ENCODE measurements at regions not wholly inside any gene's neighbourhood (a gene's known extent, or its start where the extent isn't known, plus 50 kb on each side); places are given as distances from the start of the nearest gene placed in this dataset.

DNA sequence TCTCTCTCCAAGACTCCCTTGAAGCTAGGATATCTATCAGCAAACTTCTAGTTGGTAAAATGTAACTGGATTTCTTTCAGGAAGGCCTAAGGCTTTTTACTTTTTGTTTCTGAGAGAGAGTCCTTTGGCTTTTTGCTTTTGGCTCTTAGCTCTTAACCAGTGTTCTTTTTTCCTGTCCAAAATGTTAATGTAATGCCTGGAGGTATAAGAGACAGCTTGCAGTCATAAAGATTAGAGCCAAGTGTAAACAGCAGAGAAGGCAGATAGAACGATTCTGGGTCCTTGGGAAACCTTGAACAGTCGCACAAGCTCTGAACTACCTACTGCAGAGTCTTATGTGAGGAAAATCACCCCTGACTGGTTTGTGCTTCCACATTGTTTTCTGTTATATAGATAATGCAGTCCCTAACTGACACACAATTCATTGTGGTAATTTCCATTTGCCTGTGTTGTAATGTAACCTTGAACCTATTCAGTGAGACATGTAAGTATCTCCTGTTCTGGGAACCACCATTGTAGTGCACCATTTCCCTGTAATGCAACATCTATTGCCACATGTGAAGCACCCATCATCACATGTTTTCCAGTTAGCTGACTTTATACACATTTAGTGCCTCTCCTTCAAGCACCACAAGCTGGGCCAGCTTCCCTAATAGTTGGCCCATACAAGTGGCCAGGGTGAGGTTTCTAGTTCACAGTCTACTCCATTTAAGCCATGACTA lies 1311.9 kb downstream of the ROBO1 start:
- no peaks in the 10 kb centered on the region for H3K4me1 Mint-ChIP-seq (ENCODE audit: low read depth)
- CTCF ChIA-PET, result no interaction called here
- no peaks in the 10 kb centered on the region for H3K9me3 Mint-ChIP-seq (ENCODE audit: insufficient read depth)
- ATAC-seq (no peak), DNase-seq (no peak)
- no peak overlapping the region for H3K4me3 Mint-ChIP-seq
- H3K27ac Mint-ChIP-seq, result no peak overlapping the region
- POLR2A ChIA-PET, result no interaction called here
- no peaks in the 10 kb centered on the region for H3K27me3 Mint-ChIP-seq (ENCODE audit: low read depth)
- H3K36me3 Mint-ChIP-seq (ENCODE audit: low read depth), result no peaks in the 10 kb centered on the region

- H3K27ac Mint-ChIP-seq, result no peak overlapping the region
- ChIA-PET CTCF (no interaction called here), POLR2A (no interaction called here)
- H3K9me3 Mint-ChIP-seq (ENCODE audit: insufficient read depth), result no peaks in the 10 kb centered on the region
- no peaks in the 10 kb centered on the region for H3K27me3 Mint-ChIP-seq (ENCODE audit: low read depth)
- H3K4me1 Mint-ChIP-seq (ENCODE audit: low read depth), result no peaks in the 10 kb centered on the region
- no peak for DNase-seq
- H3K36me3 Mint-ChIP-seq (ENCODE audit: low read depth), result no peaks in the 10 kb centered on the region
- no peak overlapping the region for H3K4me3 Mint-ChIP-seq
- no peak for ATAC-seq
Measured at GRCh38 chr3:78459796-78460195, 1308.0 kb downstream of the ROBO1 start.

DNA sequence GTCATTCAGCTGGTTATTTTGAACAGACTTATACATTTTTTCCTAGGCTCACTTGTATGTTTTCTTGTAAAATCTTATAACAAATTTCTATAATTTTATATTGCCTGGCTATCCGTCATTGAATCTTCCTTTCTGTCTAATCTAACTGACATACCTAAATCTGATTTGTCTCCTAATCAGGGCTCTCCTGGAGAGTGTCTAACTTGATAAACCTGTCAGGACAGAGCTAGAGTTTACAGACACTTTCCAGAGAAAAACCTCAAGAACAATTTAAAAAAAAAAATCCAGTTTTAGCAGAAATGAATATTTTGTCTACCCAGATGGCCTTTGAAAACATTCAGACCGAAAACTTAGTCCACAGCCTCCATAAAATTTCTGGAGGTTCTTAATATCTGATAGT lies 1305.8 kb downstream of the ROBO1 start:
- no peak for DNase-seq
- Mint-ChIP-seq H3K27ac (no peak overlapping the region), H3K27me3 (ENCODE audit: low read depth) (no peaks in the 10 kb centered on the region), H3K4me3 (no peak overlapping the region), H3K36me3 (ENCODE audit: low read depth) (no peaks in the 10 kb centered on the region), H3K9me3 (ENCODE audit: insufficient read depth) (peaks cover 5% of the 10 kb centered on the region), H3K4me1 (ENCODE audit: low read depth) (no peaks in the 10 kb centered on the region)
- ATAC-seq, result no peak
- CTCF ChIA-PET, result no interaction called here
- POLR2A ChIA-PET, result no interaction called here

DNA sequence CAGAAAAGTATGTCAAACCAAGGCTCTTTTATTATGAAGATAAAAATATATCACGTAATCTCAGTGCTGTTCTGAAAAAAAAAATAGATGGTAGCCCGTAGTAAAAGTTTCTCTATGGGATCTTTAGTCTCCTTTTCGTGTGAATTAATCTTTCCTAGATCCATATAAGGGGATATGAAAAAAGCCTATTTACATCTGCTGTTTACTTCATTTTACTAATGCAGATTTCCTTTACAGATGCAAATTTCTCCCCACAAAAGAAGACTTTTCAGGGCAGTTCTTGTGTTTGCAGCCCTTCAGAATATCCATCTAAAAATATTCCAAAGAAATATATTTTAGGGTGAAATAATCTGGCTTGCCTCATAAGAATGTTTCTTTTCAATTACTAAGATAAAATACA lies 1291.7 kb downstream of the ROBO1 start:
- no peaks in the 10 kb centered on the region for H3K27me3 Mint-ChIP-seq (ENCODE audit: low read depth)
- ATAC-seq (no peak), DNase-seq (no peak)
- H3K9me3 Mint-ChIP-seq (ENCODE audit: insufficient read depth), result peaks cover 9% of the 10 kb centered on the region
- no peaks in the 10 kb centered on the region for H3K4me1 Mint-ChIP-seq (ENCODE audit: low read depth)
- ChIA-PET POLR2A (no interaction called here), CTCF (no interaction called here)
- no peaks in the 10 kb centered on the region for H3K36me3 Mint-ChIP-seq (ENCODE audit: low read depth)
- H3K4me3 Mint-ChIP-seq, result no peak overlapping the region
- H3K27ac Mint-ChIP-seq, result no peak overlapping the region

- DNase-seq, result no peak
- no peak overlapping the region for H3K27ac Mint-ChIP-seq
- H3K36me3 Mint-ChIP-seq (ENCODE audit: low read depth), result no peaks in the 10 kb centered on the region
- H3K9me3 Mint-ChIP-seq (ENCODE audit: insufficient read depth), result peaks cover 10% of the 10 kb centered on the region
- no peaks in the 10 kb centered on the region for H3K27me3 Mint-ChIP-seq (ENCODE audit: low read depth)
- ATAC-seq, result no peak
- H3K4me1 Mint-ChIP-seq (ENCODE audit: low read depth), result no peaks in the 10 kb centered on the region
- no peak overlapping the region for H3K4me3 Mint-ChIP-seq
- POLR2A ChIA-PET, result no interaction called here
- CTCF ChIA-PET, result no interaction called here
Measured at GRCh38 chr3:78481050-78481449, 1286.7 kb downstream of the ROBO1 start.

DNA sequence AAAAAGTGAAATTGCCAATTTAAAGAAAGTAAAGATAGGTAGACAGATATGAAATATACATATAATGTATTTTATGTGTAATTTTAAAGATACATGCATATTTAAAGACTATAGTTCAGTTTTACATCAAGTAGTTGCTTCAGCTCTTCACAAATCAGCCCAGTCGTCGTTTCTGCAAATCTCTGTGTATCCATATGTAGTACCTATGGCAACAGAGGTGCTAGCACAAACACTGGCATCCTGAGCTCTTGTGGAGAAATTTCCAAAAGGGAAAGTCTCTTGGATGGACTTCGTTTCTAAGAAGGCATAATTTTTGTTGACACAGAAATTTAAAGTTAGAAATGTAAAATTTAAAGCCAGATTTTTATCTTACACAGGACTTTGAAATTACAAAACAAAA lies 1284.7 kb downstream of the ROBO1 start:
- H3K27ac Mint-ChIP-seq, result no peak overlapping the region
- no peaks in the 10 kb centered on the region for H3K27me3 Mint-ChIP-seq (ENCODE audit: low read depth)
- H3K9me3 Mint-ChIP-seq (ENCODE audit: insufficient read depth), result peaks cover 15% of the 10 kb centered on the region
- no peaks in the 10 kb centered on the region for H3K4me1 Mint-ChIP-seq (ENCODE audit: low read depth)
- DNase-seq (no peak), ATAC-seq (no peak)
- no peaks in the 10 kb centered on the region for H3K36me3 Mint-ChIP-seq (ENCODE audit: low read depth)
- ChIA-PET POLR2A (no interaction called here), CTCF (no interaction called here)
- H3K4me3 Mint-ChIP-seq, result no peak overlapping the region

DNA sequence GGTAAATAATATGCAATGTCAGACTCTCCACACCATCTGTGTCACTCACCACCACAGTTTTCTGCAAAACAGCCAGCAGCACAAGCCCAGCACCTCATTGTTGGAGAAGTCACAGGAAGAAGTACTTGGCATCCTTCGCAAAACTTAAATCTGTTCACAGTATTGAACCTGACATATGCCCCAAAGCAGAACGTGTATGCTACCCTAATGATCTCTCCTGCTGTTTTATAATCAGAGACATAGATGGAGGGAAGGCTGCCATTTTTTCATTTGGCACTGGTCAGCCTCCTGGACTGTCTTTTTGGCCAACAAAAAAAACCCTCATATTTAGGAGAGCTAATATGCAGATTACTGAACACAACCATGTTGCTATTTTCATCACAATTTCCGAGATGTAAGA lies 1272.9 kb downstream of the ROBO1 start:
- no peaks in the 10 kb centered on the region for H3K36me3 Mint-ChIP-seq (ENCODE audit: low read depth)

GRCh38 chr3:78495301-78495700 lies 1272.5 kb downstream of the ROBO1 start:
- H3K27ac Mint-ChIP-seq, result no peak overlapping the region
- no peaks in the 10 kb centered on the region for H3K4me1 Mint-ChIP-seq (ENCODE audit: low read depth)
- POLR2A ChIA-PET, result no interaction called here
- no peaks in the 10 kb centered on the region for H3K9me3 Mint-ChIP-seq (ENCODE audit: insufficient read depth)
- CTCF ChIA-PET, result no interaction called here
- no peaks in the 10 kb centered on the region for H3K27me3 Mint-ChIP-seq (ENCODE audit: low read depth)
- H3K4me3 Mint-ChIP-seq, result no peak overlapping the region
- no peak for ATAC-seq
- H3K36me3 Mint-ChIP-seq (ENCODE audit: low read depth), result no peaks in the 10 kb centered on the region
- DNase-seq, result no peak

More for the DNA sequence above, 1272.9 kb downstream of the ROBO1 start:
- H3K4me1 Mint-ChIP-seq (ENCODE audit: low read depth), result no peaks in the 10 kb centered on the region
- no peaks in the 10 kb centered on the region for H3K27me3 Mint-ChIP-seq (ENCODE audit: low read depth)
- H3K27ac Mint-ChIP-seq, result no peak overlapping the region
- ATAC-seq (no peak), DNase-seq (no peak)
- POLR2A ChIA-PET, result no interaction called here
- no peak overlapping the region for H3K4me3 Mint-ChIP-seq
- H3K9me3 Mint-ChIP-seq (ENCODE audit: insufficient read depth), result no peaks in the 10 kb centered on the region
- CTCF ChIA-PET, result no interaction called here

DNA sequence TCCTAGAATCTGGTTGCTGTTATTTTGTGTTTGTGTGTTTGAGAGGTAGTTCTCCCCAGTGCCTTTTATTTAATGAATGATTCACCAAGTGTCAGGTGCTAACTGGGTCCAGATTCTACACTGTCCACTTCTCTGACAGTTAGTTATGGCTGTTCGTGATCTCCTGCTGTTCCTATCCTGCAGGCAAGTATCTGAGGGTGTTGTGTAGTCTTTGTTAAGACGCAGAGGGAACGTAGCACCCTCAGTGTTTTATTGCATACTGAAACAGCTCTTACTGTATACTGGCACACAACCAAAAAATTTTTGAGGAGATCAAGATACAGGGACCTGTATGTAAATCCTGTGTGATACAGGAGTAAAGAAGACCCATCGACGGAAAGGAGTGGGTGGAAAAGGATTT lies 1271.3 kb downstream of the ROBO1 start:
- ChIA-PET CTCF (no interaction called here), POLR2A (no interaction called here)
- H3K36me3 Mint-ChIP-seq (ENCODE audit: low read depth), result no peaks in the 10 kb centered on the region
- DNase-seq (no peak), ATAC-seq (no peak)
- no peak overlapping the region for H3K27ac Mint-ChIP-seq
- no peaks in the 10 kb centered on the region for H3K4me1 Mint-ChIP-seq (ENCODE audit: low read depth)
- peaks cover 6% of the 10 kb centered on the region for H3K9me3 Mint-ChIP-seq (ENCODE audit: insufficient read depth)
- H3K27me3 Mint-ChIP-seq (ENCODE audit: low read depth), result no peaks in the 10 kb centered on the region
- H3K4me3 Mint-ChIP-seq, result no peak overlapping the region

DNA sequence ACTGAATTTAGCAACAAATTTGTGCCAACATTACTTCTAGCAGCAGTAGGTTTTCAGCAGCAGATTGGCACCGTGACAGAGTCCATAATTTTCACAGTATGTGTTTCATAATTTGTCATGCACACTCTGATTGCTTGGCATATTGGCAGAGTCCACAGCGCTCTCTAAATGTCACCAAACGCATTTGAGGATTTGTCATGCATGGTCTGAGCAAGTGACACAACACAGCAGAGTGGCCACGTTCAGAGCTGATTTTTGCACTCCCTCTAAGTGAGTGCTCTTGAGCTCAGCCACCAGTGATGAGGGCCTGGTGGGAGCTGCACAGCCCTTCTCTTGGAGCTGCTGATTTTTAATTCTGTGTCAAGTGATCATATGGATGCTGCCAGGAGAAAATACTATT lies 1270.8 kb downstream of the ROBO1 start:
- Mint-ChIP-seq H3K36me3 (ENCODE audit: low read depth) (no peaks in the 10 kb centered on the region), H3K4me3 (no peak overlapping the region), H3K27me3 (ENCODE audit: low read depth) (no peaks in the 10 kb centered on the region), H3K27ac (no peak overlapping the region), H3K4me1 (ENCODE audit: low read depth) (no peaks in the 10 kb centered on the region), H3K9me3 (ENCODE audit: insufficient read depth) (peaks cover 6% of the 10 kb centered on the region)
- DNase-seq (no peak), ATAC-seq (no peak)
- POLR2A ChIA-PET, result no interaction called here
- CTCF ChIA-PET, result no interaction called here

DNA sequence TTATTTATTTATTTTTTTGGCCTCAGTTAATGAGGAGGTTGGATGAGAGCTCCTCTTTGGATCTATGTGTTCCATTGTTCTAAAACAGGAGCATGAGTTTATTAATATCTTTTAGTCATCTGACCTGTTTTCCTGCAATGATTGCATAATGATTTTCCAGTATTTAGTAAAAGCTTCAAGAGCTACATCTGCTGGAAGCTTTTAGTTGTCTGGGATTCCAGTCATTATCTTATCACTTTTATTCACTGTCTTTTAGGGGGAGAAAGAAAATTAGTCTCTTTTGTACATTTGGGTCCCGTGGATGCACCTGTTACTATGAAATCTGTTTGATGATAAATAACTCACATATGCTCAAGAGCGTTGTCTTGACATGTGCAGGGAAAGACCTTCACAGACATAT lies 1270.0 kb downstream of the ROBO1 start:
- Mint-ChIP-seq H3K4me3 (no peak overlapping the region), H3K27ac (no peak overlapping the region)
- DNase-seq, result no peak

GRCh38 chr3:78506061-78506460 lies 1261.7 kb downstream of the ROBO1 start:
- no peak for ATAC-seq

More for the DNA sequence above, 1270.0 kb downstream of the ROBO1 start:
- ATAC-seq, result no peak
- POLR2A ChIA-PET, result no interaction called here
- Mint-ChIP-seq H3K4me1 (ENCODE audit: low read depth) (no peaks in the 10 kb centered on the region), H3K36me3 (ENCODE audit: low read depth) (no peaks in the 10 kb centered on the region), H3K27me3 (ENCODE audit: low read depth) (no peaks in the 10 kb centered on the region), H3K9me3 (ENCODE audit: insufficient read depth) (peaks cover 6% of the 10 kb centered on the region)
- CTCF ChIA-PET, result no interaction called here

DNA sequence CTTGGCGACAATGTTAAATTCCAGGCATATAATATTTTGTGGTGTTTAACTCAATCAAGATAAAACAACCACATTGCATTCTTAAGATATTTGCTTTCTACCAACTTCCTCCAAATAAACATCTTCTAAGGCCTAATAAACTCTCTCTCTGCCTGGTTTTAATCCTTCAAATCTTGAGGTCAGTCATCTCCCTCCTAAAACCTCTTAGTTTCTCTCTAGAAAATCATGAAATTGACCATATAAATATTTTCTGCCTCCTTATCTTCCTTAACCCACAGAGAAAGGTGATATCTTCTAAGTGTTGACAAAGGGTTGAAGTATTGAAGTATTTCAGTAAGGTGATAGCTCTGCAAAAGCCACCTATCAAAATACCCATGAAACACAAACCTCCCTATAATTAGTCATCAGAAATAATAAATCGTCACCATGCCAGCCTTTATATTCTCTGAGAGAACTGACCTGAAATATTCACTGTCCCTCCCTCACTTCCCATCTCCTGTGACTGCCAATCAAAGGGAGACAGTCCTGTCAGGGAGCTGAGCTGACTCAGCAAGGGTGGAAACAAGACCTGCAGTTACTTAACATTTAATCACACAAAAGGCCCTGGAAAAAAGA lies 1261.1 kb downstream of the ROBO1 start:
- Mint-ChIP-seq H3K4me3 (no peak overlapping the region), H3K27me3 (ENCODE audit: low read depth) (no peaks in the 10 kb centered on the region)
- CTCF ChIA-PET, result no interaction called here

More at GRCh38 chr3:78506061-78506460, 1261.7 kb downstream of the ROBO1 start:
- no peaks in the 10 kb centered on the region for H3K4me1 Mint-ChIP-seq (ENCODE audit: low read depth)
- peaks cover 13% of the 10 kb centered on the region for H3K9me3 Mint-ChIP-seq (ENCODE audit: insufficient read depth)
- no peak overlapping the region for H3K27ac Mint-ChIP-seq
- ChIA-PET POLR2A (no interaction called here), CTCF (no interaction called here)
- no peaks in the 10 kb centered on the region for H3K36me3 Mint-ChIP-seq (ENCODE audit: low read depth)
- DNase-seq, result no peak
- H3K27me3 Mint-ChIP-seq (ENCODE audit: low read depth), result no peaks in the 10 kb centered on the region
- H3K4me3 Mint-ChIP-seq, result no peak overlapping the region

More for the DNA sequence above, 1261.1 kb downstream of the ROBO1 start:
- Mint-ChIP-seq H3K27ac (no peak overlapping the region), H3K4me1 (ENCODE audit: low read depth) (no peaks in the 10 kb centered on the region), H3K9me3 (ENCODE audit: insufficient read depth) (peaks cover 10% of the 10 kb centered on the region), H3K36me3 (ENCODE audit: low read depth) (no peaks in the 10 kb centered on the region)
- POLR2A ChIA-PET, result no interaction called here
- DNase-seq, result no peak
- ATAC-seq, result no peak

All from activated CD8-positive, alpha-beta T cell treated with anti-CD3 and anti-CD28 coated beads, Interleukin-2, amount 10 ng/mL, durations not matched to agents 7 days and 5 days (primary cell).